Activated naive CD8-positive, alpha-beta T cell treated with anti-CD3 and anti-CD28 coated beads for 36 hours (primary cell): ENCODE measurements at regions not wholly inside any gene's neighbourhood (a gene's known extent, or its start where the extent isn't known, plus 50 kb on each side); places are given as distances from the start of the nearest gene placed in this dataset.
"Not testable (repeated sequence)": the region's sequence is repeated elsewhere in the genome, so short reads cannot be mapped to it uniquely, and the experiment has no call there.

ENCODE experiments used
- DNase-seq: peaks from one replicate; pipeline ENCODE4 v3.0.0; 2021
- H3K27ac Mint-ChIP-seq: one replicate; pipeline ENCODE4 v1.8.0; 2022; ENCODE audit warnings: mild to moderate bottlenecking, moderate library complexity, mixed read lengths
- H3K27me3 Mint-ChIP-seq: one replicate; pipeline ENCODE4 v1.8.0; 2022; ENCODE audit warnings: mild to moderate bottlenecking, mixed read lengths
- H3K36me3 Mint-ChIP-seq: one replicate; pipeline ENCODE4 v1.8.0; 2021; ENCODE audit warnings: mild to moderate bottlenecking, mixed read lengths
- H3K4me1 Mint-ChIP-seq: one replicate; pipeline ENCODE4 v1.8.0; 2021; ENCODE audit warnings: mixed read lengths
- H3K4me3 Mint-ChIP-seq: one replicate; pipeline ENCODE4 v1.8.0; 2022; ENCODE audit warnings: mild to moderate bottlenecking, moderate library complexity, mixed read lengths
- H3K9me3 Mint-ChIP-seq: one replicate; pipeline ENCODE4 v1.8.0; 2022; ENCODE audit warnings: mixed read lengths

DNA sequence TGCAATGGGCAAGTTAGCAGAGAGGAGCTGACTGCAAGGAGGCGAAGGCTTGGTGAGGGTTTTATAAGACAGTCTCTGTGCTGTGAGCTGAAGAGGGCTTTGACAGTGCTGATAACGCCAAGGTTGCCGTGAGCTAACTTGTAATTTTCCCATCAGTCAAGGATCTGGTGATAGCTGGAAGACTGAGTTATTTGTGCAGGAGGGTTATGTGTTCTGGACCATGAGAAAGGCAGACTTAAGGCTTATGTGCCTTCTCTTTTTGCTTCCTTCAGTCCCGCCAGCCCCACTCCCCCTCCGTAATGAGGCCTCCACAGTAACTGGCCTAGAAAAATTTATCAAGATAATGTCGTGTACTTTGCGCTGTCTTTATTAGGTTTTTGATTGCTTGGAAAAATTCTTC, 94.6 kb downstream of the RTP5 start:
- Mint-ChIP-seq H3K4me1 (peaks cover 42% of the 10 kb centered on the region), H3K4me3 (no peak overlapping the region), H3K27me3 (no peaks in the 10 kb centered on the region), H3K9me3 (peaks cover 1% of the 10 kb centered on the region), H3K27ac (no peak overlapping the region), H3K36me3 (peaks cover 12% of the 10 kb centered on the region)
- no peak for DNase-seq

DNA sequence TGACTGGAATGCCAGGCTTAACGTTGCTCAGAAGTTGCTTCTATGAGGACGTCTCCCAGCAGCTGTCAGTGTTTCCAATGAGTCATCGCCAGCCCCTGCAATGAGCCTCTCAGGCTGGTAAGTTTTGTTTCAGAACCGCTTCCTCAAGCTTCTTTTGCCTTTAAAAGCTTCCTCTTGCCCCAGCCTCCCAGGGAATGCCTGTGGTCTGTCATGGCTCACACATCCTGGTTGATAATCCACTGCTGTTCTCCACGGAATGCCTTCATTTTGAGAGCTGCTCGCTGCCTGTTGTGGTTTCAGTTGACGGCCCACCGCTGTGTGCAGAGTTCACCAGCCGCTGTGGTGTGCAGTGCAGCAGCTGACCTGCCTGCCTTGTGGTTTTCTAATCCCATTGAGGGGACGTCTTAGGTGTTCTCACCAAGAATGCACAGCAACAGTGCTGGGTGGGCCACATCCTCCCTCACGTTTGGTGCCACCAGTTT, 96.4 kb downstream of the RTP5 start:
- Mint-ChIP-seq H3K27ac (peak overlapping the region; percentile 94), H3K9me3 (peaks cover 1% of the 10 kb centered on the region), H3K4me3 (peak overlapping the region; percentile 74), H3K4me1 (peaks cover 41% of the 10 kb centered on the region), H3K27me3 (no peaks in the 10 kb centered on the region), H3K36me3 (peaks cover 17% of the 10 kb centered on the region)
- DNase-seq, result peak; percentile 79

DNA sequence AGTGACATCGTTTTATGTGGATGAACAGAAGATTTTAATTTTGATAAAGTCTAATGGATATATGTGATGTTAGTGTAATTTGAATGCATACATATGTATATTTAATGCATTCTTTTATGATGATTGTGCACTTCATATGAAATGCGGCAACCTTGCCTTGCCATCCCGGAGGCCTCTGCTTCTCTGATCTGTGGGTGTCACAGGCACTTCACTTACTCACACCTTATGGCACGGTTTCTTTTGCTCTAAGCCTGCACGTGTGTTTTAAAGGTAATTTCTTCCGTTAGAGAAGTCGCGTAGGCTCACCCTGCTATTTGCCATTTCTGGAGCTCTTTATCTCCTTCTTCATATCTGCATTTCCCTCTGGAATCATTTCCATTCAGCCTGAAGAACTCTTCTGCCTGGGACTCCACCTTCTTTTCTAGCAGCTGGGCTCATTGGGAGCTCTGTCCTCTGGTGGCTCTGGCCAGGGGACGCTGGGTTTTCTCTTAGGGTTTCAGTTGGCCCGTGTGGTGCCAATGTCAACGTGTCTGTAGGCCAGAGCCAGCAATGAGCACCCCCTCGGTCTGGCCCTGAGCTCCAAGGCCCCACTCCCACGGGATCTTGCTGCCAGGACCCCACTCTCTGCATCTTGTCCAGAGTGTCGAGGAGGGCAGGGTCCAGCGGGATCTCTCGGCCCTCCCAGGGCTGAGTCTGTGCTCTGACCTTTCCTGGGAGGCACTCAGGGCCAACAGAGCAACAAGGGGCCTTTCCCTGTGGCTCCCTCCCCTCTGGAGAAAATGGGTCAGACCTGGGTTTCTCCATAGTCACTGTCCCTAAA, 97.3 kb downstream of the RTP5 start:
- DNase-seq, result peak; percentile 16
- Mint-ChIP-seq H3K27ac (peak overlapping the region; percentile 94), H3K36me3 (peaks cover 25% of the 10 kb centered on the region), H3K4me1 (peaks cover 38% of the 10 kb centered on the region), H3K4me3 (peak overlapping the region; percentile 74), H3K27me3 (no peaks in the 10 kb centered on the region), H3K9me3 (peaks cover 1% of the 10 kb centered on the region)

DNA sequence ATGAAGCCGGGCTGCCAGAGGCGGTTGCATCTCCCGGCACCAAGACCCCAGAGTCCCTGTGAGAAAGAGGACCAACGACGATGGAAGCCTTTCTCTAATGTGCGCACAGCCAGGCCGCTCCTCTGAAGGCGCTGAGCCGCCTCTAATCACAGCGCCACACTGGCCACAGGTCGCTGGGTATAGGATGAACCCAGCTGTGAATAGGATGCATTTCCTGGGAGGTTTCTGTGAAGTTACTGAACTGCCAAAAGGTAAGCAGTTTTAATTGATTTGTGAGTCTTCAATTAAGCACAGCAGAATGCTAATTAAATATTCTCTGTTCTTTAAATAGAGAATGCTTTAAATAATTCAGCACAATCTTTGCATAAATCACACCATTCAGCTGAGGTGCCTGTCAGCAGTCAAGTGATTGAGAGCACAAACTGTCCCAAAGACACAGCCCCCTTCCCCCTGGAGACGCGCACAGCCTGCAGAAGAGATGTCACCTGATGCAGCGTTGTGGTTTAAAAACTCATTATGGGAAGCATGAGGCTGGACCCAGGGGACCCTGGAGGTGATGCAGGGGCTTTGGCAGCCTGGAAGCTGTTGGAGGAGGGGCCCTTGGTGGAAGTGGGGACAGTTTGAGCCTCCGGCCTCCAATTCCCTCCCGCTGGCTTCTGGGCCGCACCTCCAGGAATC, 98.1 kb downstream of the RTP5 start:
- no peak for DNase-seq
- H3K4me1 Mint-ChIP-seq, result peaks cover 33% of the 10 kb centered on the region
- peaks cover 32% of the 10 kb centered on the region for H3K36me3 Mint-ChIP-seq
- peaks cover 1% of the 10 kb centered on the region for H3K9me3 Mint-ChIP-seq
- no peaks in the 10 kb centered on the region for H3K27me3 Mint-ChIP-seq
- no peak overlapping the region for H3K4me3 Mint-ChIP-seq
- H3K27ac Mint-ChIP-seq, result peak overlapping the region; percentile 20

DNA sequence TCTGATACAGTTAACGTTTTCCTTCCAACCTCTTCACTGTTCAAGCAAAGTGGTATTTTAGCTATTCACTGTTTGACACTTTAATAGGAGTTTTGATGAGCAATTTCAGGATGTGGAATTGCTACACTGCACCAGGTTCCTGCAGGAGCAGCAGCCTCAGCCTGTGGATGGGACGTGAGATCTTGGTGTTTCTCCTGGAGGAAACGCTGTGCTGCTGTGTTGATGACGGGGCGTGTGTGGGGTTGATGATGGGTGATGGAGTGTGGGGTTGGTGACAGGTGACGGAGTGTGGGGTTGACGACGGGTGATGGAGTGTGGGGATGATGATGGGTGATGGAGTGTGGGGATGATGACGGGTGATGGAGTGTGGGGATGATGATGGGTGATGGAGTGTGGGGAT, 98.9 kb downstream of the RTP5 start:
- Mint-ChIP-seq H3K4me3 (no peak overlapping the region), H3K27me3 (no peaks in the 10 kb centered on the region)
- DNase-seq, result no peak

DNA sequence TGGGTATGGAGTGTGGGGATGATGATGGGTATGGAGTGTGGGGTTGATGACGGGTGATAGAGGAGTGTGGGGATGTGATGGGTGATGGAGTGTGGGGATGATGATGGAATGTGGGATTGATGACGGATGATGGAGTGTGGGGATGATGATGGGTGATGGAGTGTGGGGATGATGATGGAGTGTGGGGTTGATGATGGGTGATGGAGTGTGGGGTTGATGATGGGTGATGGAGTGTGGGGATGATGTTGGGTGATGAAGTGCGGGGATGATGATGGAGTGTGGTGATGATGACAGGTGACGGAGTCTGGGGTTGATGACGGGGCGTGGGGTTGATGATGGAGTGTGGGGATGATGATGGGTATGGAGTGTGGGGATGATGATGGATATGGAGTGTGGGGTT, 99.7 kb downstream of the RTP5 start:
- Mint-ChIP-seq H3K4me1 (peaks cover 28% of the 10 kb centered on the region), H3K36me3 (peaks cover 41% of the 10 kb centered on the region)
- not testable (repeated sequence) for DNase-seq, H3K9me3 Mint-ChIP-seq, H3K27me3 Mint-ChIP-seq, H3K4me3 Mint-ChIP-seq, H3K27ac Mint-ChIP-seq

More for the DNA sequence above, 98.9 kb downstream of the RTP5 start:
- H3K27ac Mint-ChIP-seq, result no peak overlapping the region
- H3K4me1 Mint-ChIP-seq, result peaks cover 28% of the 10 kb centered on the region
- H3K9me3 Mint-ChIP-seq, result peaks cover 1% of the 10 kb centered on the region
- peaks cover 40% of the 10 kb centered on the region for H3K36me3 Mint-ChIP-seq

DNA sequence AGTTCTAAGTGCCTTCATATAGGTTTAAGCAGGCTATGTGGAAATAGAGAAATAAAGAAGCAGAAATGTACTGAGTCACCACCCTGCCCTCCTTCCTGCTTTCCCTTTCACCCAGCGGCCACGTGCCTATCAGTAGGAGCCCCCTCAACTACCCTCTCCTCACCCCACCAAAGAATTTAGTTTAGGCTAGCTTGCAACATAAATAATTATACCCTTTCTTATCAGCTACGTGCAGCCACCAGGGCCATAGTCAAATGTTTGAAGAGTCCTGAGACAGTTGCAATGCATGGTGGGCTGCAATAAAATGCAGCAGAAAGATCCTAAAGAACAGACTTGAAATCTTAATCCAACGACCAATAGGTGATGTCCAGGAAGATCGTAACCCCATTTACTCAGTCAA, 101.2 kb downstream of the RTP5 start:
- no peak overlapping the region for H3K27ac Mint-ChIP-seq

DNA sequence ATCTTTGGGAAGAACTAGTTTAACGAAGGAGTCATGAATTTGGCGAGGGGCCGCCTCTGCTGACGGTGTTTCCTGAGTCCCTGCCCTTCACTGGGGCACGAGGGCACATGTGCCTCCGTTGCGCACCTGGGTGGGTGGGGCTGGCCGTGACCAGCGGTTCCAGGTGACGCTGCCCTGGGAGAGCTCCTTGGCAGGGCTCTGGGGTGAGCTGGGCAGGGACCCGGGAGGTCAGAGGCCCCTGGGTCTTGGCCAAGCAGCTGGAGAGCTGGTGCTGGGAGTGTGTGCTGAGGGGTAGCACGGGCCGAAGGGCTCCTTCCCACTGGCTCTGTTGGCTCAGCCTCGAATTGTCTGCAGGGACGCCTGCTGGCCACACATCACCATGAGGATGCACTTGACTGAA, 104.6 kb downstream of the RTP5 start:
- H3K4me3 Mint-ChIP-seq, result no peak overlapping the region
- H3K36me3 Mint-ChIP-seq, result peaks cover 46% of the 10 kb centered on the region
- no peak for DNase-seq
- peaks cover 2% of the 10 kb centered on the region for H3K9me3 Mint-ChIP-seq
- no peaks in the 10 kb centered on the region for H3K27me3 Mint-ChIP-seq
- peaks cover 3% of the 10 kb centered on the region for H3K4me1 Mint-ChIP-seq
- no peak overlapping the region for H3K27ac Mint-ChIP-seq

More for the DNA sequence above, 101.2 kb downstream of the RTP5 start:
- DNase-seq, result no peak
- H3K27me3 Mint-ChIP-seq, result no peaks in the 10 kb centered on the region
- peaks cover 23% of the 10 kb centered on the region for H3K4me1 Mint-ChIP-seq
- no peak overlapping the region for H3K4me3 Mint-ChIP-seq
- H3K36me3 Mint-ChIP-seq, result peaks cover 41% of the 10 kb centered on the region
- peaks cover 1% of the 10 kb centered on the region for H3K9me3 Mint-ChIP-seq

DNA sequence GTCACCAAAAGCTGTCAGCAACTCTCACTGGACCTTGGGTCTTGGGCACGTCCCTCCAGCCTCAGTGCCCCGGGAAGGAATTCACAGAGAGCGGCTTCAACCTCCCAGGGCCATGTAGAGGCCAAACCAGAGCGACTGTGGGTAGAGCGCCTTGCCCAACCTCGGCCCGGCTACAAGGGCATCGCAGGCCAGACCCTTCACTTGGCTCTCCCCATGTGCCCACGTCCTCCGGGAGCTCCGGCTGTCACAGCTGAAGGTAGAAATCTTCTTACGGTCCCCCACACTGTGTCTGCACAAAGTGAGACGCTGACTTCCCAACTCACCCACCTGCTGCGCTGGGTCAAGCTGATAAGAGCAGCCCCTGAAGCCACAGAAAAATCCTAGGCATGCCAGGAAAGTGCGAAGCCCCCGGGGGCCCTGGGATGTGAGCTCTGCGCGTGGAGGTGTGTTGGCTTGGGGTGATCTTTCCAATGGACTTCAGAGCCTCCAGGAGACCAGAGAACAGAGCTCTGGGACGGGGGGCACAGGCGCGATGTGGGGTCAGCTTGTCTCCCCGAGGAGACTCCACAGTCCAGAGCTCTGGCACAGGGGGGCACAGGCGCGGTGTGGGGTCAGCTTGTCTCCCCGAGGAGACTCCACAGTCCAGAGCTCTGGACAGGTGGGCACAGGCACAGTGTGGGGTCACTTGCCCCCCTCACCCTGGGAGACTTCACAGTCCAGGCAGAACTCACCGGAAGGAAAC, 105.5 kb downstream of the RTP5 start:
- Mint-ChIP-seq H3K27me3 (no peaks in the 10 kb centered on the region), H3K36me3 (peaks cover 42% of the 10 kb centered on the region), H3K27ac (no peak overlapping the region), H3K4me1 (peaks cover 3% of the 10 kb centered on the region), H3K9me3 (peaks cover 2% of the 10 kb centered on the region), H3K4me3 (no peak overlapping the region)
- no peak for DNase-seq

DNA sequence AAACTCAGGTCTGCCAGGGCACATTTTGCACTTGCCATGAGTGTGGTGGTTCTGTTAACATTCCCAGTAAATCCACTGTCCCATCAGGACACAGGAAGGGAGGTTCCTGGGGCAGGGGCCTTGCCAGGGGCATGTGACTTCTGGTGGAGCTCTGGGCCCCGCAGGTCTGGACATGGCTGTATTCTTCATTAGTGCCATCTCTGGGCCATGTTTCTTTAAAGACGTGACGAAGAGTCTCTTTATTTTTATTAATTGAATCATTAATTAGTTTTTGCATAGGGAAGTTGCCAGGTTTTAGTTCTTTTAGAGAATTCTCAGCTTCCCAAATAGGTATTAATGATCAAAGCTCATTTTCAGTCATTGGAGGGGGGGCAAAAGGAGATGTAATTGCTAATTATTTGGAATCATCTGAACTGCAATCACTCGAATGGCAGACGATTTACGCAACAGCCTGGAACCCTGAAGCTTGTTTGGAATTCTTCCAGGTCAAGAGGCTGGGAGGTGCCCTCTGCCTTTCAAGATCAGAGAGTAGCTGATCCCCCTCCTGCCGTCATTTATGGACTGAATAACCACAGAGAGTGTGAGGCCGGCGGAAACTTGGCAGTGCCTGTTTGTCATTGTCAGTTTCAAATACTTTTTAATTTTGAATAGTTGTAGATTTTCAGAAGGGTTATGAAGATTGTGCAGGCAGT, 106.2 kb downstream of the RTP5 start:
- peaks cover 40% of the 10 kb centered on the region for H3K36me3 Mint-ChIP-seq
- no peak overlapping the region for H3K27ac Mint-ChIP-seq
- H3K9me3 Mint-ChIP-seq, result peaks cover 2% of the 10 kb centered on the region
- no peak for DNase-seq
- no peak overlapping the region for H3K4me3 Mint-ChIP-seq
- peaks cover 3% of the 10 kb centered on the region for H3K4me1 Mint-ChIP-seq
- H3K27me3 Mint-ChIP-seq, result no peaks in the 10 kb centered on the region

DNA sequence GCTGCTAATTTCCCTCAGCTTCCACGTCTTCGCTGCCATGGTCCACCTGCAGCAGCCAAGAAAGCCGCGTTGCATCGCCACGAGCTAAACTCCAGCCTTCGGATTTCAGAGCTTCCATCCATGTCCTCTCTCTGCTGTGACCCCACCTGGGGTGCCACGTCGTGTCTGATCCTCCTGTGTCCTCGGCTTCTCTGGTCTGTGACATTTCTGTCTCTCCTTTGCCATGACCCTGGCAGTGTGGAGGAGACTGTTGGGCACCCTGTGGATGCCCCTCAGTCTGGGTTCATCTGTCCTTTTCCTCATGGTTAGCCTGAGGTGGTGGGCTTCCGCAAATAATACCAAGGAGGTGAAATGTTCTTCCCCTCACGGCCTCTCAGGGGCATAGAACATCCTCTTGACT, 106.8 kb downstream of the RTP5 start:
- no peak overlapping the region for H3K27ac Mint-ChIP-seq
- no peak for DNase-seq
- no peaks in the 10 kb centered on the region for H3K27me3 Mint-ChIP-seq
- peaks cover 2% of the 10 kb centered on the region for H3K9me3 Mint-ChIP-seq
- peaks cover 36% of the 10 kb centered on the region for H3K36me3 Mint-ChIP-seq
- peaks cover 3% of the 10 kb centered on the region for H3K4me1 Mint-ChIP-seq
- no peak overlapping the region for H3K4me3 Mint-ChIP-seq

DNA sequence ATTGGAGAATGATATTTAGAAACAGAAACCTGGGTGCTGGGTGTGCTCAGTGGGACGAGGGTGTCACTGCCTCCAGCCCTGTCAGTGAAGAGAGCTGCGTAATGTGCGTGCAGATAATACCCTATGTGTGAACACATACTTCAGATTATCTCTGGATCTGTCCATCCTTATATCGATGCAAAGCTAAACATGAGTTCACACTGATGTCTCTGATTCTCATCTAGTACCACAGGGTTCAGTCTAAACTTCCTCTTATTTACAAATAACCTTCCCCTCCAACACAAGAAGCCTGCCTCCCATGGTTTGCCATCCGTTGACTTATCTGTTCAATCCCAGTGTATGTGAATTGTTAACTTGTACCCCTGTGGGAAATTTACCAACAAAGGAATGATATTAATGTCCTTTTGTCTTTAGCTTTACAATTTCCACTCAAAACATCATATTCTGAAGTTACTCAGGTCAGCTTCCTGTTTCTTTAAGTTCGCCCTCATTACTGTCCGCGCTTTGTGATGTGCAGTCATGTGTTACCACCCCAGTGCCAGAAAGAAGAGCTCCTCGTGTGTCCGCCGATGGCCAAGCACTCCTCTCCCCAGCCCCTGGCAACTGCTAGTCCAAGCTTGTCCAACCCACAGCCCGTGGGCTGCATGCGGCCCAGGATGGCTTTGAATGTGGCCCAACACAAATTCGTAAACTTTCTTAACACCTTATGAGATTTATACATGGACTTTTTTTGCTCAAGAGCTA, 108.2 kb downstream of the RTP5 start:
- H3K36me3 Mint-ChIP-seq, result peaks cover 23% of the 10 kb centered on the region
- no peak overlapping the region for H3K27ac Mint-ChIP-seq
- no peak for DNase-seq
- H3K4me3 Mint-ChIP-seq, result no peak overlapping the region
- no peaks in the 10 kb centered on the region for H3K4me1 Mint-ChIP-seq
- peaks cover 2% of the 10 kb centered on the region for H3K9me3 Mint-ChIP-seq
- no peaks in the 10 kb centered on the region for H3K27me3 Mint-ChIP-seq

DNA sequence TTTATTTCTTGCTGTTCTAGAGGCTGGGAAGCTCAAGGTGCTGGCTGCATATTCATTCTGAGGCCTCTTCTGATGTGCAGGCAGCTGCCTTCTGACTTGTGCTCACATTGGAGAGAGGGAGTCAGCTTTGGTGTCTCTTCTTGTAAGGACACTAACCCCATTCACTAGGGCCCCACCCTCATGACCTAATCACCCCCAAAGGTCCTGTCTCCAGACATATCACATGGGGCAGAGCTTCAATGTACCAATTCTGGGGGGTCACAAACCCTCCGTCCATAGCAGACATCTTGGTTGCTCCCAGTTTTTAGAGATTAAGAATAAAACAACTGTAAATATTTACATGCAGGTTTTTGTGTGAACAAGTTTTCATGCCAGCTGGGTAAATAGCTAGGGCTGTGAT, 109.1 kb downstream of the RTP5 start:
- DNase-seq, result no peak
- Mint-ChIP-seq H3K9me3 (peaks cover 2% of the 10 kb centered on the region), H3K4me1 (no peaks in the 10 kb centered on the region), H3K27ac (no peak overlapping the region), H3K36me3 (peaks cover 15% of the 10 kb centered on the region), H3K27me3 (no peaks in the 10 kb centered on the region), H3K4me3 (no peak overlapping the region)

DNA sequence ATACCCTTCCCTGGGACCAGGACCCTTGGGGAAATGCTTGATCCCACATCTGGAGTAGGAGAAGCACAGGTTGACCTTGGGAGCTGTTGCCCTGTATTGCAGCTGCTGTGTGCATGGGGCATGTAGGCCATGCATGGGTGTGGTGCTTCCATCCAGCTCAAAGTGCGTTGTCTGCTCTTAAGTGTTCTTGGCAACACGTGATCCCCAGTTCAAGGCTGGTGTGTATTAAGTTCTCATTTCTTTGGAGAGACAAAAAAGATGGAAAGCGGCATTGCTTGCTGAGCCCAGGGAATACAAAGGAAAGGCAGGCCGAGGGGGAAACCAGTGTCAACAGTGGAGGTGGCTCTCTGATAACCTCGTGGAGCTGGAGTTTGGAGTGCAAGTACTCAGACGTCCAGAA, 110.7 kb downstream of the RTP5 start:
- H3K4me3 Mint-ChIP-seq, result no peak overlapping the region
- no peak for DNase-seq
- no peak overlapping the region for H3K27ac Mint-ChIP-seq
- peaks cover 15% of the 10 kb centered on the region for H3K36me3 Mint-ChIP-seq
- H3K9me3 Mint-ChIP-seq, result peaks cover 2% of the 10 kb centered on the region
- peaks cover 2% of the 10 kb centered on the region for H3K4me1 Mint-ChIP-seq
- no peaks in the 10 kb centered on the region for H3K27me3 Mint-ChIP-seq
